ENCODE measurements at regions not wholly inside any gene's neighbourhood (a gene's known extent, or its start where the extent isn't known, plus 50 kb on each side); places are given as distances from the start of the nearest gene placed in this dataset.

DNA sequence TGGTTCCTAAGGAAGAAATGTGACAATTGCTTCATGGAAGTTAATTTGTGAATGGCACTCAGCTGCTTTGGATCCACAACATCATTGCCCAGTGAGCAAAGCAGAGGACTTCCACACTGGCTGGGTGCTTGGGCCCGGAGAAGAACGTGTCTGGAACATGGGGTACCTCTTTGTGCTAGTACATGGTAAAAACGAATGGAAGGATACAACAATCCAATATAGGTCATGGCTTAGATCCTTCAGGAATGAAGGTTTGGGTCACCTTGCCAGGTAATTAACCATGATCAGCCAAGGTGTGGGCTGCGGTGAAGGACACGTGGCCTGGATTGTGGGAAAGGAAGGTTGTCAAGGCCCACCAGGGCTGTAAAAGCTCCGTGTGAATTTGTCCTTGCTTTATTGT is 245.9 kb upstream of the HS6ST1 start:
- Histone ChIP-seq H3K79me2 (ENCODE audit: low read depth) (no peaks in the 10 kb centered on the region), H3K9ac (no peak overlapping the region), H3K9me3 (ENCODE audit: low read depth) (no peaks in the 10 kb centered on the region), H3K4me1 (no peaks in the 10 kb centered on the region), H3K4me2 (no peak overlapping the region), H4K20me1 (ENCODE audit: low read depth) (no peaks in the 10 kb centered on the region), H3K27me3 (no peaks in the 10 kb centered on the region), H2AFZ (replicated peaks) (no peak overlapping the region), H3K27ac (no peak overlapping the region), H3F3A (ENCODE audit: low read depth) (no peaks in the 10 kb centered on the region), H3K36me3 (no peaks in the 10 kb centered on the region), H3K4me3 (no peak overlapping the region)
- H3K9me3 Mint-ChIP-seq: no peaks in the 10 kb centered on the region
- DNase-seq (ENCODE audit: low spot score): no peak
- H3K4me3 Mint-ChIP-seq: no peak overlapping the region
- H3K4me1 Mint-ChIP-seq: peaks cover 3% of the 10 kb centered on the region
- no peaks in the 10 kb centered on the region for H3K36me3 Mint-ChIP-seq
- no peak for TF ChIP-seq EZH2 (IDR thresholded peaks at IDR 0.05)
- TF ChIP-seq EZH2phosphoT487 (IDR thresholded peaks at IDR 0.05): no peak
- TF ChIP-seq, protein P1, sequence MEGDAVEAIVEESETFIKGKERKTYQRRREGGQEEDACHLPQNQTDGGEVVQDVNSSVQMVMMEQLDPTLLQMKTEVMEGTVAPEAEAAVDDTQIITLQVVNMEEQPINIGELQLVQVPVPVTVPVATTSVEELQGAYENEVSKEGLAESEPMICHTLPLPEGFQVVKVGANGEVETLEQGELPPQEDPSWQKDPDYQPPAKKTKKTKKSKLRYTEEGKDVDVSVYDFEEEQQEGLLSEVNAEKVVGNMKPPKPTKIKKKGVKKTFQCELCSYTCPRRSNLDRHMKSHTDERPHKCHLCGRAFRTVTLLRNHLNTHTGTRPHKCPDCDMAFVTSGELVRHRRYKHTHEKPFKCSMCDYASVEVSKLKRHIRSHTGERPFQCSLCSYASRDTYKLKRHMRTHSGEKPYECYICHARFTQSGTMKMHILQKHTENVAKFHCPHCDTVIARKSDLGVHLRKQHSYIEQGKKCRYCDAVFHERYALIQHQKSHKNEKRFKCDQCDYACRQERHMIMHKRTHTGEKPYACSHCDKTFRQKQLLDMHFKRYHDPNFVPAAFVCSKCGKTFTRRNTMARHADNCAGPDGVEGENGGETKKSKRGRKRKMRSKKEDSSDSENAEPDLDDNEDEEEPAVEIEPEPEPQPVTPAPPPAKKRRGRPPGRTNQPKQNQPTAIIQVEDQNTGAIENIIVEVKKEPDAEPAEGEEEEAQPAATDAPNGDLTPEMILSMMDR (IDR thresholded peaks at IDR 0.05): no peak
- no peak overlapping the region for H3K27ac Mint-ChIP-seq
- peaks cover 5% of the 10 kb centered on the region for H3K27me3 Mint-ChIP-seq (ENCODE audit: insufficient read depth, low read depth)

DNA sequence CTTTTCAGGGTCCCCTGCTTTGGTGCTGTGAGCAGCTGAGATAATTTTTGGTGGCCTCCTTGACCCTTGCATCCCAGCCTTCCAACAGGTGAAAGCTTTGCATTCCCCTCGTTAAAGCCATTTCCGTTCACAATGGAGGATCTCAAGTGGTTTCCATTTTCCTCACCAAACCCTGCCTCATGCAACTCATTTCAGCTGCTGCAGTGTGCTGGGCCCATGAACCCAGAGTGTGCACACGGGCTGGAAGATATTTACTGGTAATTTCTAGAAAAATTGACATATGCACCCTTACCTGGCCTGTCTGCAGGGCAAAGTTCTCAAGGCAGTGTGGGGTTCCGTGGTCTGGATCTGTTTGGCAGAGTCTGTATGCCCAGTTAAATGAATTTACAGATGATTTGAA is 246.8 kb upstream of the HS6ST1 start:
- Histone ChIP-seq H3K27ac (no peak overlapping the region), H3K79me2 (ENCODE audit: low read depth) (no peaks in the 10 kb centered on the region), H3K36me3 (no peaks in the 10 kb centered on the region), H3K9me3 (ENCODE audit: low read depth) (no peaks in the 10 kb centered on the region), H3K27me3 (no peaks in the 10 kb centered on the region), H4K20me1 (ENCODE audit: low read depth) (no peaks in the 10 kb centered on the region), H3K4me3 (no peak overlapping the region), H3K4me2 (no peak overlapping the region), H3K9ac (no peak overlapping the region), H2AFZ (replicated peaks) (no peak overlapping the region), H3F3A (ENCODE audit: low read depth) (no peaks in the 10 kb centered on the region), H3K4me1 (no peaks in the 10 kb centered on the region)
- no peak overlapping the region for H3K27ac Mint-ChIP-seq
- no peak for DNase-seq (ENCODE audit: low spot score)
- H3K4me3 Mint-ChIP-seq: no peak overlapping the region
- peaks cover 5% of the 10 kb centered on the region for H3K27me3 Mint-ChIP-seq (ENCODE audit: insufficient read depth, low read depth)
- TF ChIP-seq EZH2 (IDR thresholded peaks at IDR 0.05) (no peak), EZH2phosphoT487 (IDR thresholded peaks at IDR 0.05) (no peak)
- TF ChIP-seq, protein P1 (IDR thresholded peaks at IDR 0.05): no peak
- no peaks in the 10 kb centered on the region for H3K36me3 Mint-ChIP-seq
- no peaks in the 10 kb centered on the region for H3K9me3 Mint-ChIP-seq
- H3K4me1 Mint-ChIP-seq: no peaks in the 10 kb centered on the region

DNA sequence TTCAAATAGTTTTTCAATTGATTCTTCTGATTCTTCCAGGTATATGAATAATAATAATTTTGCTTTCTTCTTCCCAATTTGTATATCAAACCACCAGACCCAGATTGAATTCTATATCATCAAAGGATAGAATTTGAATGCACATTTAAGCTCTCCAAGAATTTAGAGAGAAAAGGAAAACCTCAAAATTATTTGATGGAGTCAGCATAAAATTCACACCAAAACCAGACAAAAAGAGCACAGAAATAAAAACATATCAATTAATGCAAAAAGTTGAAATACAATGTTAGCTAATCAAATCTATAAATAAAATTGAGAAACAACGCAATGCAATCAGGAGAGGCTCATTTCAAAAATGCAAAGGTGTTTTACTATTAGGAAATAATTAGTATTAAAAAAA is 248.0 kb upstream of the HS6ST1 start:
- no peaks in the 10 kb centered on the region for H3K4me1 Mint-ChIP-seq
- TF ChIP-seq EZH2phosphoT487 (IDR thresholded peaks at IDR 0.05) (no peak), EZH2 (IDR thresholded peaks at IDR 0.05) (no peak)
- TF ChIP-seq, protein P1 (IDR thresholded peaks at IDR 0.05): no peak
- H3K27ac ChIP-seq: no peak overlapping the region
- H3K9me3 ChIP-seq (ENCODE audit: low read depth): no peaks in the 10 kb centered on the region
- no peaks in the 10 kb centered on the region for H3K79me2 ChIP-seq (ENCODE audit: low read depth)
- no peak overlapping the region for H3K4me2 ChIP-seq
- H3K27ac Mint-ChIP-seq: no peak overlapping the region
- no peak overlapping the region for H2AFZ ChIP-seq (replicated peaks)
- peaks cover 5% of the 10 kb centered on the region for H3K27me3 Mint-ChIP-seq (ENCODE audit: insufficient read depth, low read depth)
- H3K4me3 Mint-ChIP-seq: no peak overlapping the region
- no peak overlapping the region for H3K4me3 ChIP-seq
- no peak overlapping the region for H3K9ac ChIP-seq
- H3K9me3 Mint-ChIP-seq: no peaks in the 10 kb centered on the region
- H3K36me3 ChIP-seq: no peaks in the 10 kb centered on the region
- H4K20me1 ChIP-seq (ENCODE audit: low read depth): no peaks in the 10 kb centered on the region
- DNase-seq (ENCODE audit: low spot score): no peak
- no peaks in the 10 kb centered on the region for H3K36me3 Mint-ChIP-seq
- no peaks in the 10 kb centered on the region for H3K4me1 ChIP-seq
- H3K27me3 ChIP-seq: no peaks in the 10 kb centered on the region
- H3F3A ChIP-seq (ENCODE audit: low read depth): no peaks in the 10 kb centered on the region

DNA sequence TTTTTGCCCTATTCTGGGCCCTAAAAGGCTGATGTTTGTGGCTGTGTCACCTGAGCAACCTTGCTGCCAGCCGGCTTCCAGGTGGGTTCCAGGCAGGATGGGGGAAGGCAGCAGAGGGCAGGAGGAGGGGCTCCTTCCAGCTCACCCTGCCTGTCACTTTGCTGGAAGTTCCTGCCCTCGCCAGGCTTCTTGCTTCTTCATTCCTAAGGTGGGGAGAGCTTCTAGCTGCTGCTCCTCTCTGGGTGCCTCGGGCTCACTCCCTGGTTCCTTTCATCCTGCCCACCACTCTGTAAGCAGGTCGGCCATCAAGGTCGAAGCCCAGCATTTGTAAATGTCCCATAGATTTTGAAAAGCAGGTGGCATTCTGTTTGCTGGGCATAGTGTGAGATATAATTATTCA is 249.4 kb upstream of the HS6ST1 start:
- Mint-ChIP-seq H3K4me3 (no peak overlapping the region), H3K4me1 (peaks cover 3% of the 10 kb centered on the region), H3K36me3 (no peaks in the 10 kb centered on the region), H3K27ac (no peak overlapping the region), H3K9me3 (no peaks in the 10 kb centered on the region), H3K27me3 (ENCODE audit: insufficient read depth, low read depth) (peaks cover 6% of the 10 kb centered on the region)
- no peak for DNase-seq (ENCODE audit: low spot score)
- Histone ChIP-seq H3K9me3 (ENCODE audit: low read depth) (no peaks in the 10 kb centered on the region), H3K9ac (no peak overlapping the region), H4K20me1 (ENCODE audit: low read depth) (no peaks in the 10 kb centered on the region), H2AFZ (replicated peaks) (no peak overlapping the region), H3K36me3 (no peaks in the 10 kb centered on the region), H3K4me3 (no peak overlapping the region), H3K27me3 (no peaks in the 10 kb centered on the region), H3K79me2 (ENCODE audit: low read depth) (no peaks in the 10 kb centered on the region), H3K4me1 (no peaks in the 10 kb centered on the region), H3K4me2 (no peak overlapping the region), H3F3A (ENCODE audit: low read depth) (no peaks in the 10 kb centered on the region), H3K27ac (no peak overlapping the region)
- TF ChIP-seq EZH2phosphoT487 (IDR thresholded peaks at IDR 0.05): no peak
- TF ChIP-seq EZH2 (IDR thresholded peaks at IDR 0.05): no peak
- TF ChIP-seq, protein P1 (IDR thresholded peaks at IDR 0.05): no peak

All from neural progenitor cell (in vitro differentiated cells).